HCT116 (cell line): ENCODE measurements at regions not wholly inside any gene's neighbourhood (a gene's known extent, or its start where the extent isn't known, plus 50 kb on each side); places are given as distances from the start of the nearest gene placed in this dataset.
"Not testable (repeated sequence)": the region's sequence is repeated elsewhere in the genome, so short reads cannot be mapped to it uniquely, and the experiment has no call there.

Experiments used
- ATAC-seq: fragments of 200-7000 bp; cut with Tn5 transposase; 2 replicates; pipeline ENCODE4 v1.9.1; 2020; ENCODE audit warnings: mild to moderate bottlenecking, moderate library complexity
- BruUV-seq: library from RNA; stranded (reverse); fragments of 400-500 nt; replicated peaks from 2 replicates; lab custom pipeline; 2021; lab: Mats Ljungman, UMichigan
- CTCF ChIA-PET: fragments of 300-600 bp; sonication (Branson Sonifier 250); formaldehyde crosslinking; loops from one replicate; lab custom pipeline; 2021; ENCODE audit warnings: antibody characterized with exemption; lab: Charles Lee
- POLR2A ChIA-PET: fragments of 300-600, 350-600 bp; sonication (Branson Sonifier 250); formaldehyde crosslinking; loops from one replicate; lab custom pipeline; 2021; ENCODE audit warnings: antibody characterized with exemption; lab: Charles Lee
- RAD21 ChIA-PET, 2 experiments: fragments of 300-600 bp; sonication (Branson Sonifier 250); formaldehyde crosslinking; loops; one replicate each; lab custom pipeline; 2023; ENCODE audit warnings: low total read pairs in 2 of 2; ENCODE audit not compliant: uncharacterized antibody in 2 of 2, unreplicated experiment in 2 of 2, low non-redundant PET in 1 of 2; lab: Charles Lee
- DNase-seq: peaks from one replicate; pipeline ENCODE4 v3.0.0-alpha.2; 2010; ENCODE audit warnings: low read depth, low spot score
- H2AFZ ChIP-seq: fragments of 200-600 bp; shearing (Covaris generic), sonication (generic); 2 replicates; pipeline ENCODE4 v1.6.1; 2017; ENCODE audit warnings: low read depth, mixed run types, mixed read lengths, antibody characterized with exemption, low read length; ENCODE audit not compliant: poor library complexity, severe bottlenecking
- H3K27ac ChIP-seq: 2 replicates; pipeline ENCODE4 v1.5.1; 2012; ENCODE audit warnings: low read depth, low read length
- H3K27me3 ChIP-seq: fragments of 200-600 bp; sonication (generic); 2 replicates; pipeline ENCODE4 v1.6.1; 2016; ENCODE audit warnings: mixed run types, low read length, mixed read lengths; ENCODE audit not compliant: insufficient read depth
- H3K36me3 ChIP-seq, 2 experiments: fragments of 200-500 bp in 1 of 2; fragments of 200-600 bp in 1 of 2; sonication (Bioruptor generic) in 1 of 2; sonication (generic) in 1 of 2; 2 replicates each; pipeline versions ENCODE4 v1.5.1 to v1.6.1; 2014 to 2016; ENCODE audit warnings: low read length in 2 of 2, inconsistent platforms in 1 of 2, mixed read lengths in 1 of 2, mixed run types in 1 of 2; ENCODE audit not compliant: insufficient read depth in 2 of 2, control insufficient read depth in 1 of 2
- H3K4me1 ChIP-seq, 2 experiments: fragments of 200-600 bp in 1 of 2; sonication (generic) in 1 of 2; 2 replicates each; pipeline versions ENCODE4 v1.5.1 to v1.6.1; 2012 to 2017; ENCODE audit warnings: low read length in 2 of 2, inconsistent platforms in 1 of 2, mild to moderate bottlenecking in 1 of 2, mixed read lengths in 1 of 2, mixed run types in 1 of 2, moderate library complexity in 1 of 2; ENCODE audit not compliant: insufficient read depth in 2 of 2, control insufficient read depth in 1 of 2
- H3K4me2 ChIP-seq: fragments of 200-600 bp; sonication (generic); 2 replicates; pipeline ENCODE4 v1.6.1; 2017; ENCODE audit warnings: mixed run types, low read length, mixed read lengths
- H3K4me3 ChIP-seq, 2 experiments: fragments of 200-600 bp in 1 of 2; sonication (generic) in 1 of 2; replicated peaks in 1 of 2; 2 replicates each; pipeline ENCODE4 v1.5.1; 2011 to 2016; ENCODE audit warnings: low read length in 2 of 2, control low read depth in 1 of 2, low read depth in 1 of 2, mild to moderate bottlenecking in 1 of 2, mixed read lengths in 1 of 2, mixed run types in 1 of 2
- H3K79me2 ChIP-seq: fragments of 200-600 bp; sonication (generic); 2 replicates; pipeline ENCODE4 v1.6.1; 2017; ENCODE audit warnings: mild to moderate bottlenecking, mixed run types, low read length, moderate library complexity, mixed read lengths; ENCODE audit not compliant: insufficient read depth
- H3K9ac ChIP-seq: fragments of 200-600 bp; sonication (generic); 2 replicates; pipeline ENCODE4 v1.6.1; 2016; ENCODE audit warnings: low read length, mixed read lengths
- H3K9me2 ChIP-seq: fragments of 200-600 bp; sonication (generic), shearing (Covaris generic); 2 replicates; pipeline ENCODE4 v1.6.1; 2017; ENCODE audit warnings: mixed run types, mild to moderate bottlenecking, moderate library complexity; ENCODE audit not compliant: insufficient read depth
- H3K9me3 ChIP-seq, 2 experiments: fragments of 200-500 bp in 1 of 2; fragments of 200-600 bp in 1 of 2; sonication (Bioruptor generic) in 1 of 2; sonication (generic) in 1 of 2; 2 replicates each; pipeline ENCODE4 v1.6.1; 2014 to 2017; ENCODE audit warnings: low read length in 2 of 2, mixed read lengths in 2 of 2, inconsistent platforms in 1 of 2, low read depth in 1 of 2, mild to moderate bottlenecking in 1 of 2, mixed run types in 1 of 2, moderate library complexity in 1 of 2; ENCODE audit not compliant: control insufficient read depth in 1 of 2, insufficient read depth in 1 of 2
- H4K20me1 ChIP-seq: fragments of 200-600 bp; sonication (generic), shearing (Covaris generic); 2 replicates; pipeline ENCODE4 v1.6.1; 2017; ENCODE audit warnings: mixed run types, mild to moderate bottlenecking, moderate library complexity; ENCODE audit not compliant: insufficient read depth
- CEBPB ChIP-seq: IDR thresholded peaks from 2 replicates; pipeline ENCODE4 v1.6.1; 2012; ENCODE audit warnings: low read depth
- CTCF ChIP-seq, 3 experiments: fragments of 200-600 bp in 1 of 3; sonication (generic) in 1 of 3; IDR thresholded peaks in 2 of 3; conservative IDR thresholded peaks in 1 of 3; 2 replicates each; pipeline ENCODE4 v1.5.1; 2012 to 2017; ENCODE audit warnings: low read depth in 2 of 3, low read length in 2 of 3, antibody characterized with exemption in 1 of 3, borderline replicate concordance in 1 of 3, control low read depth in 1 of 3, mild to moderate bottlenecking in 1 of 3, mixed read lengths in 1 of 3, mixed run types in 1 of 3, moderate library complexity in 1 of 3; ENCODE audit not compliant: insufficient read depth in 1 of 3
- ELF1 ChIP-seq: IDR thresholded peaks from 2 replicates; pipeline ENCODE4 v1.6.1; 2012; ENCODE audit warnings: low read depth, borderline replicate concordance
- EZH2 ChIP-seq: fragments of 200-600 bp; sonication (generic); IDR thresholded peaks from 2 replicates; pipeline ENCODE4 v1.6.1; 2017; ENCODE audit warnings: antibody characterized with exemption, mixed run types
- MAX ChIP-seq: IDR thresholded peaks from 2 replicates; pipeline ENCODE4 v1.6.1; 2012
- POLR2A ChIP-seq: IDR thresholded peaks from 2 replicates; pipeline ENCODE4 v1.7.0; 2011; ENCODE audit warnings: borderline replicate concordance; ENCODE audit not compliant: insufficient read depth, insufficient read length; ENCODE audit errors: extremely low read depth
- POLR2AphosphoS5 ChIP-seq: IDR thresholded peaks from 2 replicates; pipeline ENCODE4 v1.6.1; 2011; ENCODE audit warnings: mild to moderate bottlenecking, low read depth, low read length, moderate library complexity
- RAD21 ChIP-seq: IDR thresholded peaks from 2 replicates; pipeline ENCODE4 v1.6.1; 2012; ENCODE audit warnings: low read depth, mild to moderate bottlenecking
- SIN3A ChIP-seq: IDR thresholded peaks from 2 replicates; pipeline ENCODE4 v1.6.1; 2012; ENCODE audit warnings: low read depth
- SRF ChIP-seq: IDR thresholded peaks from 2 replicates; pipeline ENCODE4 v1.6.1; 2012; ENCODE audit warnings: low read depth
- YY1 ChIP-seq: IDR thresholded peaks from 2 replicates; pipeline ENCODE4 v1.6.1; 2011; ENCODE audit warnings: low read length, low read depth, moderate library complexity, mild to moderate bottlenecking; ENCODE audit not compliant: insufficient replicate concordance; ENCODE audit errors: extremely low read depth
- ZBTB33 ChIP-seq: IDR thresholded peaks from 2 replicates; pipeline ENCODE4 v1.6.1; 2011; ENCODE audit warnings: mild to moderate bottlenecking, low read length, moderate library complexity; ENCODE audit not compliant: insufficient replicate concordance; ENCODE audit errors: extremely low read depth
- ZFX ChIP-seq: fragments of 450-650 bp; IDR thresholded peaks from 2 replicates; pipeline ENCODE4 v1.6.1; 2017
- intact Hi-C: fragments of 100-400 bp; cut with micrococcal nuclease; formaldehyde crosslinking; loops from 2 replicates; pipeline ENCODE4 v1.10.0; 2022

GRCh38 chr3:63740116-63740515 lies 79.0 kb upstream of the C3orf49 start:
- ChIA-PET POLR2A (no interaction called here), CTCF (no interaction called here), RAD21 (no interaction called here)
- H3K4me3 ChIP-seq, result no peak overlapping the region
- no peak overlapping the region for H2AFZ ChIP-seq
- no TSS peak for BruUV-seq
- no peak overlapping the region for H3K4me2 ChIP-seq
- no peak for TF ChIP-seq YY1
- no peak for TF ChIP-seq POLR2A
- no peak for TF ChIP-seq ZBTB33
- no peak for TF ChIP-seq ZFX
- TF ChIP-seq POLR2AphosphoS5, result no peak
- TF ChIP-seq SRF, result no peak
- no peak for TF ChIP-seq MAX
- no peak for TF ChIP-seq CTCF (IDR thresholded peaks at IDR 0.05 in 2 of 3, conservative IDR thresholded peaks at IDR 0.05 in 1 of 3; ENCODE audit: borderline replicate concordance in 1 of 3, insufficient read depth in 1 of 3, low read depth in 2 of 3, low read length in 2 of 3)
- no peak for TF ChIP-seq RAD21
- TF ChIP-seq EZH2, result no peak
- no peak for TF ChIP-seq SIN3A
- TF ChIP-seq ELF1, result no peak
- TF ChIP-seq CEBPB, result no peak
- ATAC-seq (no peak), DNase-seq (no peak)
- intact Hi-C loops, result no loop called here
- no peaks in the 10 kb centered on the region for H3K4me1 ChIP-seq
- H3K9me3 ChIP-seq, result no peaks in the 10 kb centered on the region
- H3K79me2 ChIP-seq, result no peaks in the 10 kb centered on the region
- H3K27me3 ChIP-seq, result peaks cover 10% of the 10 kb centered on the region; the same call in 1 of the 2 replicates
- no peaks in the 10 kb centered on the region for H3K36me3 ChIP-seq
- no peak overlapping the region for H3K27ac ChIP-seq
- H4K20me1 ChIP-seq, result no peaks in the 10 kb centered on the region
- H3K9ac ChIP-seq, result no peak overlapping the region
- no peaks in the 10 kb centered on the region for H3K9me2 ChIP-seq

- intact Hi-C loops, H3K27ac ChIP-seq, H3K4me2 ChIP-seq, H3K9ac ChIP-seq, H3K27me3 ChIP-seq, H3K79me2 ChIP-seq, DNase-seq, CTCF ChIA-PET, H3K4me3 ChIP-seq, H3K9me2 ChIP-seq, POLR2A ChIA-PET, BruUV-seq, H3K36me3 ChIP-seq, H4K20me1 ChIP-seq, H2AFZ ChIP-seq, H3K9me3 ChIP-seq, ATAC-seq, RAD21 ChIA-PET, H3K4me1 ChIP-seq: not testable (repeated sequence)
These were observed 74.4 kb upstream of the C3orf49 start for GRCh38 chr3:63744693-63745092.
